ENCODE measurements at regions not wholly inside any gene's neighbourhood (a gene's known extent, or its start where the extent isn't known, plus 50 kb on each side); places are given as distances from the start of the nearest gene placed in this dataset.

DNA sequence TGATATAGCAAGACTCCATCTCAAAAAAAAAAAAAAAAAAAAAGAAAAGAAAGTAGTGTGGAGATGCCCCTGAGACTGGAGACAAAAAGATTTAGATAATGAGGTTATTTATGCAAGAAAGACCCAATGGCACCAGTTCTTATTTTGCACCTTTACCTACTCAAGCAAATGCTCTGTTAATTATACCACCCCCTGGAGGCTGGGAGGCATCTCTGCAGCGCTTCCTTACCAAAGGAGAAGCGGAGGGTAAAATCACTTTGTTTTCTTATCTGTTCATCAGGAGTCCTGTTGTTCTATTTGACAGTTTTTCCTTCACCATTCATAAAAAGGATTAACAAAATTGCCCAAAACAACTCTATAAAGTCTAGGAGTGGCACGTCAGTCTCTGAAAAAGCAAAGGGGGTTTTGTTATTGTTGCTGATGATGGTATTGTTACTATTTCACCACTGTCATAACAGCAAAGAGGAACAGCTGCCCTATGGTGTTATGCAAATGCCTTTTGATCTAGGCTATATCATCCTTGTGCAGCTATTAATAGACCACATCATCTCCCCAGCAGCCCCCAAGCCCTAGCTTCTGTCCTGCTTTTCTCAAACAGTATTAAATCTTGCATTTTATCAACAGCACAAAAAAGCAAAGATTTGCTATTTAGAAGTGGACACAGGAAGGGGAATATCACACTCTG, 174.0 kb downstream of the PALM2AKAP2 start:
- Histone ChIP-seq H3K36me3 (ENCODE audit: low read depth, low read length) (no peaks in the 10 kb centered on the region), H3K4me2 (ENCODE audit: low read length) (no peak overlapping the region), H3F3A (ENCODE audit: low read length, unreplicated experiment) (no peaks in the 10 kb centered on the region), H4K20me1 (ENCODE audit: low read length) (no peaks in the 10 kb centered on the region), H3K27me3 (ENCODE audit: low read length) (no peaks in the 10 kb centered on the region), H3K4me3 (ENCODE audit: low read length) (no peak overlapping the region), H3K9me3 (ENCODE audit: low read length) (no peaks in the 10 kb centered on the region), H2AFZ (ENCODE audit: low read length) (no peak overlapping the region), H3K79me2 (ENCODE audit: low read length) (no peaks in the 10 kb centered on the region), H3K9me2 (replicated peaks; ENCODE audit: low read length) (no peaks in the 10 kb centered on the region), H3K27ac (ENCODE audit: low read length) (no peak overlapping the region), H3K4me1 (ENCODE audit: insufficient read depth, low read length) (no peaks in the 10 kb centered on the region), H3K9ac (ENCODE audit: low read length) (no peak overlapping the region)
- intact Hi-C loops (cut with micrococcal nuclease): no loop called here
- BruUV-seq (replicated peaks): no TSS peak
- ATAC-seq: no peak
- CTCF ChIA-PET: no interaction called here
- no peak for DNase-seq
- POLR2A ChIA-PET (ENCODE audit: unreplicated experiment): no interaction called here
- TF ChIP-seq EZH2phosphoT487 (IDR thresholded peaks at IDR 0.05; ENCODE audit: borderline replicate concordance, low read length) (no peak), EZH2 (IDR thresholded peaks at IDR 0.05; ENCODE audit: low read length, unreplicated experiment) (no peak)
- TF ChIP-seq, protein P1, sequence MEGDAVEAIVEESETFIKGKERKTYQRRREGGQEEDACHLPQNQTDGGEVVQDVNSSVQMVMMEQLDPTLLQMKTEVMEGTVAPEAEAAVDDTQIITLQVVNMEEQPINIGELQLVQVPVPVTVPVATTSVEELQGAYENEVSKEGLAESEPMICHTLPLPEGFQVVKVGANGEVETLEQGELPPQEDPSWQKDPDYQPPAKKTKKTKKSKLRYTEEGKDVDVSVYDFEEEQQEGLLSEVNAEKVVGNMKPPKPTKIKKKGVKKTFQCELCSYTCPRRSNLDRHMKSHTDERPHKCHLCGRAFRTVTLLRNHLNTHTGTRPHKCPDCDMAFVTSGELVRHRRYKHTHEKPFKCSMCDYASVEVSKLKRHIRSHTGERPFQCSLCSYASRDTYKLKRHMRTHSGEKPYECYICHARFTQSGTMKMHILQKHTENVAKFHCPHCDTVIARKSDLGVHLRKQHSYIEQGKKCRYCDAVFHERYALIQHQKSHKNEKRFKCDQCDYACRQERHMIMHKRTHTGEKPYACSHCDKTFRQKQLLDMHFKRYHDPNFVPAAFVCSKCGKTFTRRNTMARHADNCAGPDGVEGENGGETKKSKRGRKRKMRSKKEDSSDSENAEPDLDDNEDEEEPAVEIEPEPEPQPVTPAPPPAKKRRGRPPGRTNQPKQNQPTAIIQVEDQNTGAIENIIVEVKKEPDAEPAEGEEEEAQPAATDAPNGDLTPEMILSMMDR (conservative IDR thresholded peaks at IDR 0.05; ENCODE audit: low read depth, low read length): peak; percentile 42

DNA sequence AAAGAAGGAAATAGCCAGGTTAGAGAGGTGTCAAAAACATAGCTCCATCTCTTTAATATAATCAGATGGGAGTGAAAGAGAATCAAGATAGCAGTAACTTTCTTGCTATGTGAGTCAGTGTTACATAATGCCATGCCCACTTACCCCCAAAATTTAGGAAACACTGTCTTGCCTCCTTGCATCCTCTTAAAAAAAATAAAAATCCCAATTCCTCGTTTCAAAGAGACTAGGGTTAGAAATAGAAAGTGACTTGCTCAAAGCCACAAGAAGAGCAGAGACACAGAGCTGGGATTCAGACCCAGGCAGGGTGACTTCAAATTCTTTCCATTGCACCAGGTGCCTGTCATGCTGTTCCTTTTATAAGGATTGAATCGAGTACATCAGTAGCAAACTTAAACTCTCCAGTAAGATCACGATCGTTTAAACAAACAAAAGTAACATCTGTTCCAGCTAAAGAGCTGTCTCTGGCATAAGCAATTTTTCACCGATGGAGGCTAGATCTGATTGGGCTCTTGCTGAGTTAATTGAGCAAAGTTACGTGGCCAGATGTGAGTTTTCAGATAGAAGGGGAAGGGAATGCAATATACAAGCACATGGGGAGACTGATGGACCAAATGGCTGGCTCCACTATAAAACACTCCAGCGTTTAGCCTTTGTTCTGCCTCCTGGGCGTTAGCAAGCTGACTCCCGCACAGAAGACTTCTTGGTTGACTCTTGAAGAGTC, 176.9 kb downstream of the PALM2AKAP2 start:
- BruUV-seq (replicated peaks): no TSS peak
- ChIA-PET POLR2A (ENCODE audit: unreplicated experiment) (interaction anchor here (0.6 kb wide), 1 partner anchor 10 kb away, joined by 4 read pairs; no protein-coding TSS in a partner anchor), CTCF (no interaction called here)
- Histone ChIP-seq H4K20me1 (ENCODE audit: low read length) (no peaks in the 10 kb centered on the region), H3K27me3 (ENCODE audit: low read length) (no peaks in the 10 kb centered on the region), H3K9me3 (ENCODE audit: low read length) (no peaks in the 10 kb centered on the region), H3K27ac (ENCODE audit: low read length) (no peak overlapping the region), H3F3A (ENCODE audit: low read length, unreplicated experiment) (no peaks in the 10 kb centered on the region), H3K79me2 (ENCODE audit: low read length) (no peaks in the 10 kb centered on the region), H3K36me3 (ENCODE audit: low read depth, low read length) (no peaks in the 10 kb centered on the region), H3K4me1 (ENCODE audit: insufficient read depth, low read length) (no peaks in the 10 kb centered on the region), H3K4me3 (ENCODE audit: low read length) (no peak overlapping the region), H3K9me2 (replicated peaks; ENCODE audit: low read length) (no peaks in the 10 kb centered on the region), H3K4me2 (ENCODE audit: low read length) (no peak overlapping the region), H3K9ac (ENCODE audit: low read length) (no peak overlapping the region), H2AFZ (ENCODE audit: low read length) (no peak overlapping the region)
- TF ChIP-seq EZH2 (IDR thresholded peaks at IDR 0.05; ENCODE audit: low read length, unreplicated experiment): no peak
- TF ChIP-seq, protein P1 (conservative IDR thresholded peaks at IDR 0.05; ENCODE audit: low read depth, low read length): no peak
- no peak for TF ChIP-seq EZH2phosphoT487 (IDR thresholded peaks at IDR 0.05; ENCODE audit: borderline replicate concordance, low read length)
- DNase-seq: no peak
- ATAC-seq: no peak
- intact Hi-C loops (cut with micrococcal nuclease): no loop called here

DNA sequence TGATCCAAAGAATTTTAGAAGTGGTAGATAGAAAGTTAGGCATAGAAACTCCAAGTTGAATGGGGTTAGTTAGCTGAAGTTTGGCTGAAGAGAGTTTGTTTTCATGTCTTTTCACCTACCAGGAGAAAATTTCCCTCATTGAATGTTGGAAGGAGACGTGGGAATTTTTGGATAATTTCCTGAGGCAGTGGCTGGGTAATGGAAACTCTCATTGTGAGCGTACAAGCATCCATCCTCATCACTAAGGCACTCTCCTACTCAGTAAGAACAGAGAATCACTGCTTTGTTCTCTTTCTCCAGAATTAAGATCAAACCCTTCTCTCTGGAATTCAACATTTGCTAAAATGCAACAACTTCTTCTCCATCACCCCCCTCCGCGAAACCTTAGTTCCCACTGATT, 179.7 kb downstream of the PALM2AKAP2 start:
- intact Hi-C loops (cut with micrococcal nuclease): no loop called here
- ChIA-PET CTCF (no interaction called here), POLR2A (ENCODE audit: unreplicated experiment) (no interaction called here)
- no peaks in the 10 kb centered on the region for H3K9me3 ChIP-seq (ENCODE audit: low read length)
- no peaks in the 10 kb centered on the region for H4K20me1 ChIP-seq (ENCODE audit: low read length)
- no peak overlapping the region for H3K4me2 ChIP-seq (ENCODE audit: low read length)
- H3K79me2 ChIP-seq (ENCODE audit: low read length): no peaks in the 10 kb centered on the region
- H3K4me1 ChIP-seq (ENCODE audit: insufficient read depth, low read length): no peaks in the 10 kb centered on the region
- no peak overlapping the region for H3K9ac ChIP-seq (ENCODE audit: low read length)
- H3K27ac ChIP-seq (ENCODE audit: low read length): no peak overlapping the region
- no peak for TF ChIP-seq EZH2 (IDR thresholded peaks at IDR 0.05; ENCODE audit: low read length, unreplicated experiment)
- TF ChIP-seq, protein P1 (conservative IDR thresholded peaks at IDR 0.05; ENCODE audit: low read depth, low read length): no peak
- no peak for TF ChIP-seq EZH2phosphoT487 (IDR thresholded peaks at IDR 0.05; ENCODE audit: borderline replicate concordance, low read length)
- DNase-seq (no peak), ATAC-seq (no peak)
- no peak overlapping the region for H2AFZ ChIP-seq (ENCODE audit: low read length)
- no peaks in the 10 kb centered on the region for H3K27me3 ChIP-seq (ENCODE audit: low read length)
- no peaks in the 10 kb centered on the region for H3K36me3 ChIP-seq (ENCODE audit: low read depth, low read length)
- BruUV-seq (replicated peaks): no TSS peak
- no peaks in the 10 kb centered on the region for H3K9me2 ChIP-seq (replicated peaks; ENCODE audit: low read length)
- H3K4me3 ChIP-seq (ENCODE audit: low read length): no peak overlapping the region
- no peaks in the 10 kb centered on the region for H3F3A ChIP-seq (ENCODE audit: low read length, unreplicated experiment)

Measured in PC-3 (cell line).